HG03520 (cell line): ENCODE measurements at regions not wholly inside any gene's neighbourhood (a gene's known extent, or its start where the extent isn't known, plus 50 kb on each side); places are given as distances from the start of the nearest gene placed in this dataset.
"Not testable (repeated sequence)": the region's sequence is repeated elsewhere in the genome, so short reads cannot be mapped to it uniquely, and the experiment has no call there.

ENCODE experiments used
- ATAC-seq: cut with Tn5 transposase; IDR thresholded peaks from one replicate; pipeline ENCODE4 v1.9.1; 2021; ENCODE audit warnings: mild to moderate bottlenecking, moderate library complexity; ENCODE audit not compliant: unreplicated experiment

DNA sequence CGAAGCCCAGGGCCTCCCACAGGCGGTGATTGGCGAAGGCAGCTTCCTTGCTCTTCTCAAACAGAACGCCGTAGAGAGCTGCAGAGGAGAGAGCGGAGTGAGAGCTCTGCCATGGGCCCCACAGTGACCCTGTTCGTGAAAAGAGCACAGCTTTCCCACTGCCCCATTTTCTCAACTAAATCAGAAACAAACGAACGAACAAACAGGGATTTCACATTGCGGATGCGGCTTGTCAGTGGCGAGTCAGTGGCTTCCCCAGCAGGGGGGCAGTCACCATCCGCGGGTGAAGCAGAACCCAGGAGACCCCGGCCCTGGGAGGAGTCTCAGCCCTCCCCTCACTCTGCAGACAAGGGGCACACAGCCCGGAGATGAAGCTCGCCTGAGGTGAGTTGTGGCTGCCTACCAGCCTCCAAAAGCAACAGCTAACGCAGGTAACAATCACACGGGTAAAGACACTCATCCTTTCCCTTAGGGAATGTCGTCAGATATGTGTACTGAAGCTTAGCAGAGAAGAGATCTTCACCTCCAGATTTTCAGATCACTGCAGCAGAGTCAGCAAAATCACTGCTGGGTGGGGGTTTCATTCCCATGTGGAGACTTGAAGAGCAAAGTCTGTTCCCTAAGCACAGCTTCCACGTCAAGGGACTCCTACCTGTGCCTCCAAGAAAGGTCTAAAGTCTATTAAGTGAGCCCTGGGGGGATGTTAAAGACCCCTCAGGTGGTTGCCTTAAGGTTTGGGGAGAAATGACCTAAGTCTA is 51.2 kb upstream of the GPR31 start:
- ATAC-seq = no peak

- no peak for ATAC-seq
These were observed 51.8 kb upstream of the GPR31 start for GRCh38 chr6:167209577-167209975.

GRCh38 chr6:167210375-167211294 is 52.9 kb upstream of the GPR31 start:
- no peak for ATAC-seq

GRCh38 chr6:167211295-167211648 is 53.5 kb upstream of the GPR31 start:
- no peak for ATAC-seq

GRCh38 chr6:167211881-167212712 is 54.3 kb upstream of the GPR31 start:
- no peak for ATAC-seq

- ATAC-seq = peak; percentile 80
These were observed 54.9 kb upstream of the GPR31 start for GRCh38 chr6:167212713-167213005.

DNA sequence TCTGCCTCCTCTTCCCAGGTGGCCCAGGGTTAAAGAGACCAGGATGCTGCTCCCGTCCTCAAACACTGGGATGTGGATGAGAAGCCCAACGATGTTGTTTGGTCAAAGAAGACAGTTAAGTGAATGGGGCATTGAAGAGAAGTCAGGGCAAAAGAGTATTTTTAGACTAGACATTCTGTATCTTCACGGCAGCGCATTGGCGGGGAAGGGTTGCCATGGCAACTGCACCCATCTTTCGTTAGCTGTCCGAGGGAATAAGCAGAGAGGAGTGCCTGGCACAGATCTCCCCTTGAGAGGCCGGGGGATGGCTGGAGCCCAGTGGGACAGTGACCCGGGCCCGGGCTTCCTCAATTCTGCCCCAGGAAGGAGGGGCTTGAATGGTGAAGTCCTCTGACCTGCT is 56.4 kb upstream of the GPR31 start:
- no peak for ATAC-seq

DNA sequence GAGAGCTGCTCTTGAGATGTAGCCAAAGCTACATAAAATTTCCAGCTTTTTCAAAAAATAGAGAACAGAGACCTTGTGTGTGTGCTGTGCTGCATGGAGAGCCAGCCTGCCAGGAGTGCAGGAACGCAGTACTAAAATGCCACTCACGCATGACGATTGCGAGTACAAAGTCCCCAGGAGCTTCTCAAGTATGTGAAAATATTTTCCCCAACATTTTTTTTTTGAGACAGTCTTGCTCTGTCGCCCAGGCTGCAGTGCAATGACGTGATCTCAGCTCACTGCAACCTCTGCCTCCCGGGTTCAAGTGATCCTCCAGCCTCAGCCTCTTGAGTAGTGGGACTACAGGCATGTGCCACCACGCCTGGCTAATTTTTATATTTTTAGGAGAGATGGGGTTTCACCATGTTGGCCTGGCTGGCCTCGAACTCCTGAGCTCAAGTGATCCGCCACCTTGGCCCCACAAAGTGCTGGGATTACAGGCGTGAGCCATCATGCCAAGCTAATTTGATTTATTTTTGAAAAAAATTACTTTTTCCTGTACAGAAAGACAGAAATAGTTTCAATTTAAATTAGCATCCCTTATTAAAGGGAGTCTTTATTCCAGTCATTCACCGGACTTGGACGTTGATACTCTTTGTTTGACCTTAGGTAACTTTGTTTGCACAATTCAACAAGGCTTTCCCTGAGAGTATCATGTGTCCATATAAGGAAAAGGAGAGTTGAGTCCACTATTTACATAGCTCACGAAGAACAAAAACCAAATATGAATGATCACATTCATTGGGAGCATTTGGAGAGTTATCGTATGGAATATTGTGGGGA is 57.9 kb upstream of the GPR31 start:
- ATAC-seq = not testable (repeated sequence)

GRCh38 chr6:167216390-167217050 is 58.7 kb upstream of the GPR31 start:
- ATAC-seq = not testable (repeated sequence)

DNA sequence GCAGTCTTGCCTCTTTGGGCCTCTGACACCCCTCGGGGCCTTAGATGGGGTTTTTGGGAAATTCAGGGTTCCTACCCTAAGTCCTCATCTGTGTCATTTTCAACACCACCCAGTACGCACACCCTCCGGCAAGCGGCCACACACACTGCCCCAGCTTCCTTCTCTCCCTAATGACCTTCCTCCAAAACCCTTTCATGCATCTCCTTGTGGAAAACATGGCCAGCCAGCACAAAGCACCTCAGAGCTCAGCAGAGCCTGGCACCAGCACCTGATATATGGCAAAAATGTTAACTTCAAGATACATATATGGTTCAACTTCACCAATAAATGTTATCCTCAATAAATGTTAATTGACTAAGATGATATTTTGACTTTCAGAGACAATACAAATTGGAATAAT is 59.3 kb upstream of the GPR31 start:
- not testable (repeated sequence) for ATAC-seq

GRCh38 chr6:167217951-167218759 is 60.4 kb upstream of the GPR31 start:
- peak; percentile 65 for ATAC-seq

GRCh38 chr6:167219079-167219478 is 61.3 kb upstream of the GPR31 start:
- not testable (repeated sequence) for ATAC-seq

- no peak for ATAC-seq
These were observed 62.3 kb upstream of the GPR31 start for GRCh38 chr6:167219967-167220512.

GRCh38 chr6:167221400-167222201 is 63.8 kb upstream of the GPR31 start:
- no peak for ATAC-seq

DNA sequence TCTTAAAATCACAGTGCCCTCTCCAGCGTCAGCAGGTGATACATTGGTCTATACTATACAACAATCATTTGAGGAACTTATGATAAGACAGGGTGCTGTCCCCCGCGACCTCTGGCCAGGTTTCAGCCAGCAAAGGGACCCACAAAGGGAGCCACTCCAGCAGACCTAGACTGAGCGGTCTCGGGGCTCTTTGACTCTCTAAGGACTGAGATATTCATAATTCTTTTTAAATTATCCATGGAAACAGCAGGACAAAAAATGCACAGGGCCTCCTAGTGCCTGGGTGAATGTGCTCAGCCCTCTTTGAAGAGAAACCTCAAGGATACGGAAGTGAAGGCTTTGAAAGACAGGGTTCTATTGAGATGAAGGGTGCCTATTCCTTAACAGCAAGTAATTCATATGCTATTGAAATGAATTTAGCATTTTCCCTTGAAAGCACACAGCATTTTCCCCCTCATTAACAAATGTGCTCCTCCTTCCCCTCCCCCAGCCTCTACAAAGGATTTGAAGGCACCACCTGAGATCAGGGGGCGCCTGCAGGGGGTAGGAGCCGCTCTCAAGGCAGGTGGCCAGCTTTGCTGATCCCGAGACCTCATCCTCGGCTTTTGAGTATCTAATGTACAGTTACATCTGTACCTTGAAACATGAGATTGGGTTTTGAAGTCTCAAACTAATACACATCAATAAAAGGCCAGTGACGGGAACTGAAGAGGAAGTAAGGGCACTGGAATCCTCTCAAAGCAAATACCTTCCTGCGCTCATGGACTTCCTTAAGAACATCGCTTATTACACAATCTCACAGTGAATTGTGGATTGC is 65.3 kb upstream of the UNC93A start:
- not testable (repeated sequence) for ATAC-seq

DNA sequence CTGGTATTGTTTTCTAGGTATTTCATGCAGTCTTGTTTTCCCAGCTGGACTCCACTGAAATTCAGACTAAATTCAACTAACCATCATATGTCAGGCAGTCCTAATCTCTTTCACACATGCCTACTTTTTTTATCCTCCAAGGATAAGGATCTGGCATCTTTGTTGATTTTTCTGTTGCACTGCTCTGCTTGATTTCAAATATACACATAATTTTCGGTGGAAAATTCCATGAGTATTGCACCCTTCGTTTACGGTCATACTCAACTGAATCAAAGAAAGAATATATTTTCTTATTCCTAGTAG is 64.8 kb upstream of the UNC93A start:
- no peak for ATAC-seq

- ATAC-seq = no peak
These were observed 64.3 kb upstream of the UNC93A start for GRCh38 chr6:167226791-167227190.
